DND-41 (cell line): ENCODE measurements at regions not wholly inside any gene's neighbourhood (a gene's known extent, or its start where the extent isn't known, plus 50 kb on each side); places are given as distances from the start of the nearest gene placed in this dataset.

Source experiments
- ATAC-seq: fragments of 200-7000 bp; cut with Tn5 transposase; 3 replicates; pipeline ENCODE4 v1.9.1; 2021; ENCODE audit warnings: low read depth; ENCODE audit not compliant: insufficient read depth
- DNase-seq: peaks from one replicate; pipeline ENCODE4 v3.0.0-alpha.2; 2020
- H2AFZ ChIP-seq: 2 replicates; pipeline ENCODE4 v1.6.0; 2012; ENCODE audit warnings: low read depth, low read length
- H3K27ac ChIP-seq: 2 replicates; pipeline ENCODE4 v1.5.1; 2012; ENCODE audit warnings: low read length, inconsistent platforms
- H3K27me3 ChIP-seq: fragments of 200-600 bp; sonication (generic); 2 replicates; pipeline ENCODE4 v1.6.0; 2012; ENCODE audit warnings: low read length, mild to moderate bottlenecking, inconsistent platforms; ENCODE audit not compliant: insufficient read depth, poor library complexity
- H3K36me3 ChIP-seq: 2 replicates; pipeline ENCODE4 v1.5.1; 2012; ENCODE audit warnings: low read length, inconsistent platforms; ENCODE audit not compliant: insufficient read depth
- H3K4me1 ChIP-seq: 2 replicates; pipeline ENCODE4 v1.5.1; 2012; ENCODE audit warnings: mild to moderate bottlenecking, low read length; ENCODE audit not compliant: insufficient read depth
- H3K4me2 ChIP-seq: 2 replicates; pipeline ENCODE4 v1.6.0; 2012; ENCODE audit warnings: mild to moderate bottlenecking, moderate library complexity, low read length, inconsistent platforms; ENCODE audit not compliant: insufficient read depth
- H3K4me3 ChIP-seq, 2 experiments: fragments of 200-600 bp in 1 of 2; shearing (Covaris generic) in 1 of 2; 2 replicates each; pipeline ENCODE4 v1.5.1; 2012 to 2016; ENCODE audit warnings: inconsistent platforms in 2 of 2, low read length in 2 of 2, mild to moderate bottlenecking in 2 of 2, low read depth in 1 of 2, moderate library complexity in 1 of 2
- H3K79me2 ChIP-seq: 2 replicates; pipeline ENCODE4 v1.6.0; 2012; ENCODE audit warnings: low read length, inconsistent platforms; ENCODE audit not compliant: insufficient read depth
- H3K9ac ChIP-seq: 2 replicates; pipeline ENCODE4 v1.6.0; 2012; ENCODE audit warnings: low read depth, mild to moderate bottlenecking, inconsistent platforms, low read length, moderate library complexity
- H3K9me3 ChIP-seq: 2 replicates; pipeline ENCODE4 v1.5.1; 2012; ENCODE audit warnings: low read length, moderate library complexity, mild to moderate bottlenecking, inconsistent platforms; ENCODE audit not compliant: insufficient read depth, severe bottlenecking
- H4K20me1 ChIP-seq: 2 replicates; pipeline ENCODE4 v1.6.0; 2012; ENCODE audit warnings: low read length; ENCODE audit not compliant: insufficient read depth
- CTCF ChIP-seq: IDR thresholded peaks from 2 replicates; pipeline ENCODE4 v1.5.1; 2012; ENCODE audit warnings: borderline replicate concordance, low read length, moderate library complexity, mild to moderate bottlenecking; ENCODE audit not compliant: poor library complexity, severe bottlenecking; ENCODE audit errors: extremely low read depth
- EZH2 ChIP-seq: IDR thresholded peaks from 3 replicates; pipeline ENCODE4 v1.6.1; 2012; ENCODE audit warnings: borderline replicate concordance, low read depth, mild to moderate bottlenecking, moderate library complexity, low read length, inconsistent platforms; ENCODE audit not compliant: severe bottlenecking

- no peak for TF ChIP-seq EZH2
- no peak for TF ChIP-seq CTCF
- Histone ChIP-seq H3K79me2 (no peaks in the 10 kb centered on the region), H3K27ac (no peak overlapping the region), H4K20me1 (no peaks in the 10 kb centered on the region), H3K4me1 (no peaks in the 10 kb centered on the region), H3K27me3 (no peaks in the 10 kb centered on the region), H3K4me2 (no peak overlapping the region), H3K9ac (no peak overlapping the region), H3K4me3 (no peak overlapping the region), H2AFZ (no peak overlapping the region), H3K36me3 (no peaks in the 10 kb centered on the region), H3K9me3 (no peaks in the 10 kb centered on the region)
- DNase-seq, result no peak
- no peak for ATAC-seq
Measured at GRCh38 chr12:71299541-71300376, 139.8 kb upstream of the LGR5 start.

DNA sequence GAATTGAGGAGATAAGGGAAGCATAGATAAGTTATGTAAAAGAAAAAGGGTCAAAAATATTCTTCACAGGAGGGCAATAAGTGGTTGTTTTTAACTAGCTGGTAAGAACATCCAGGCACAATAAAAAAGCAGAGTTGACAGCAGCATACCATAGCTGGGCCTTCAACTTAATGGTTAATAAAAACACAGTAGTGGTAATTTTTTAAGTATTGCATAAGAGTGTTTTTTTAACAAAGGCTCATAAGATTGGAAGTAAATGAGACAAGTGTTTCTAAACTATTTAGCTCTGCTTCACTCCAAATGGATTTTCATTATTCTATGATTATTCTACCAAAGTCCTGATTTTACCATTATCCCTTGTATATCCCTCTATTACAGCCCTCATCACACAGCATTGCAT is 140.1 kb upstream of the TSPAN8 start:
- H3K79me2 ChIP-seq, result no peaks in the 10 kb centered on the region
- no peak overlapping the region for H3K4me2 ChIP-seq
- ATAC-seq (no peak), DNase-seq (no peak)
- H3K9ac ChIP-seq, result no peak overlapping the region
- H4K20me1 ChIP-seq, result no peaks in the 10 kb centered on the region
- no peaks in the 10 kb centered on the region for H3K4me1 ChIP-seq
- H3K27ac ChIP-seq, result no peak overlapping the region
- H2AFZ ChIP-seq, result no peak overlapping the region
- H3K36me3 ChIP-seq, result no peaks in the 10 kb centered on the region
- TF ChIP-seq CTCF (no peak), EZH2 (no peak)
- H3K9me3 ChIP-seq, result no peaks in the 10 kb centered on the region
- no peaks in the 10 kb centered on the region for H3K27me3 ChIP-seq
- no peak overlapping the region for H3K4me3 ChIP-seq

DNA sequence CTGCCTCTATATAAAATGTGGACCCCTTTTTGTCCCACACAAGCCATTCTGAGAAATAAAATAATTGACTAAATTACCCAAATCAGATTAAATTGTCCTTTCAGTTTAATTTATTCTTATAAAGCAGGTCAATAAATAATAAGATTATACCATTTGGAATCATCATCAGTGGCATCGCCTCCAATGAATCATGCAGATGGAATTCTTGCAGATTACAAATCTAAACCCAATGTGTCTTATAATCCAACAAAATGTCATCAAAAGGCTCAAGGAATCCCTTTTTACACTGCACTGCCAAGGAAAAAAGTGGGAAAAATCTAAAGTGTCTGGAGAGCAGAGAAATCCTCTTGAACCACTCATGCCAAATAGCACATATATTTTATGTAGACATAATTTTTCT is 138.2 kb upstream of the TSPAN8 start:
- Histone ChIP-seq H3K9me3 (peaks cover 3% of the 10 kb centered on the region), H3K27me3 (no peaks in the 10 kb centered on the region), H3K4me3 (no peak overlapping the region), H2AFZ (no peak overlapping the region), H4K20me1 (no peaks in the 10 kb centered on the region), H3K27ac (no peak overlapping the region), H3K4me1 (no peaks in the 10 kb centered on the region), H3K79me2 (no peaks in the 10 kb centered on the region), H3K9ac (no peak overlapping the region), H3K4me2 (no peak overlapping the region), H3K36me3 (no peaks in the 10 kb centered on the region)
- TF ChIP-seq EZH2, result no peak
- no peak for TF ChIP-seq CTCF
- DNase-seq (no peak), ATAC-seq (no peak)
